ENCODE measurements at regions not wholly inside any gene's neighbourhood (a gene's known extent, or its start where the extent isn't known, plus 50 kb on each side); places are given as distances from the start of the nearest gene placed in this dataset.

DNA sequence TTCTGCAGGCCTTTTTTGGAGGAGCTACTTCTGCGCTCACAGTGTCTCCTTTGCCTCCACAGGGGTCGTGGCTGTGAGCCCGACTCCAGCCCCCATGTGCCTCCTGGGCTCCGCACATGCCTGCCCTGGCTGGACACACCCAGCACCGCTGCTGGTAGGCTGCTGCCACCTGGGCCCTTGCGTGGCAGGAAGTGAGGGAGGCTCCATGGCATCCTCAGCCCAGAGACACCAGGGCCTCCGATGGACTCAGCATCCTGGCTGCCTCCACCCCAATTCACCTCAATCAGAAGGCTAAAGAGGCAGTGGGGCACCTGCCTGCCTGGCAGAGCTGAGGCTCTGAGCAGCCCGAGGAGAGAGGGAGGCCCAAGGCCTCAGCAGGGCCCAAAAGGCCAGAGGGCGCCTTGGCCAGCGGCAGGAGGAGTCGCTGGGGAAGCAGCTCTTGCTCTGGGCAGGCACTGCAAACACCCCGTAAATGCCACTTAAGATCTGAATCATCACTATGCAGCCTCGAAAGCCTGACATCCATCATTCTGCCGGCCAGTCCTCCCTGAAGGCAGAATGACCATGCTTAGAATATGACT, 68.3 kb upstream of the OTOS start:
- in situ Hi-C loops (cut with HindIII; ENCODE audit: low sequenced_read_pairs), result no loop called here
- no peak overlapping the region for H3K4me3 ChIP-seq (ENCODE audit: low read depth, low read length)
- no peak for DNase-seq (ENCODE audit: low read depth, low spot score)
- no peak for TF ChIP-seq CTCF (IDR thresholded peaks at IDR 0.05; ENCODE audit: low read depth, low read length)

- no peak overlapping the region for H3K4me3 ChIP-seq (ENCODE audit: low read depth, low read length)
- TF ChIP-seq CTCF (IDR thresholded peaks at IDR 0.05; ENCODE audit: low read depth, low read length), result no peak
- no peak for DNase-seq (ENCODE audit: low read depth, low spot score)
- in situ Hi-C loops (cut with HindIII; ENCODE audit: low sequenced_read_pairs), result no loop called here
Observed at GRCh38 chr2:240209493-240209892, 69.0 kb upstream of the OTOS start.

GRCh38 chr2:240210198-240210965, 69.9 kb upstream of the OTOS start:
- TF ChIP-seq CTCF (IDR thresholded peaks at IDR 0.05; ENCODE audit: low read depth, low read length), result no peak
- H3K4me3 ChIP-seq (ENCODE audit: low read depth, low read length), result no peak overlapping the region
- DNase-seq (ENCODE audit: low read depth, low spot score), result no peak
- in situ Hi-C loops (cut with HindIII; ENCODE audit: low sequenced_read_pairs), result no loop called here

- TF ChIP-seq CTCF (IDR thresholded peaks at IDR 0.05; ENCODE audit: low read depth, low read length), result no peak
- in situ Hi-C loops (cut with HindIII; ENCODE audit: low sequenced_read_pairs), result no loop called here
- no peak overlapping the region for H3K4me3 ChIP-seq (ENCODE audit: low read depth, low read length)
- DNase-seq (ENCODE audit: low read depth, low spot score), result no peak
Observed at GRCh38 chr2:240211096-240211495, 70.6 kb upstream of the OTOS start.

GRCh38 chr2:240211598-240212424, 71.4 kb upstream of the OTOS start:
- H3K4me3 ChIP-seq (ENCODE audit: low read depth, low read length), result no peak overlapping the region
- no peak for TF ChIP-seq CTCF (IDR thresholded peaks at IDR 0.05; ENCODE audit: low read depth, low read length)
- in situ Hi-C loops (cut with HindIII; ENCODE audit: low sequenced_read_pairs), result no loop called here
- no peak for DNase-seq (ENCODE audit: low read depth, low spot score)

DNA sequence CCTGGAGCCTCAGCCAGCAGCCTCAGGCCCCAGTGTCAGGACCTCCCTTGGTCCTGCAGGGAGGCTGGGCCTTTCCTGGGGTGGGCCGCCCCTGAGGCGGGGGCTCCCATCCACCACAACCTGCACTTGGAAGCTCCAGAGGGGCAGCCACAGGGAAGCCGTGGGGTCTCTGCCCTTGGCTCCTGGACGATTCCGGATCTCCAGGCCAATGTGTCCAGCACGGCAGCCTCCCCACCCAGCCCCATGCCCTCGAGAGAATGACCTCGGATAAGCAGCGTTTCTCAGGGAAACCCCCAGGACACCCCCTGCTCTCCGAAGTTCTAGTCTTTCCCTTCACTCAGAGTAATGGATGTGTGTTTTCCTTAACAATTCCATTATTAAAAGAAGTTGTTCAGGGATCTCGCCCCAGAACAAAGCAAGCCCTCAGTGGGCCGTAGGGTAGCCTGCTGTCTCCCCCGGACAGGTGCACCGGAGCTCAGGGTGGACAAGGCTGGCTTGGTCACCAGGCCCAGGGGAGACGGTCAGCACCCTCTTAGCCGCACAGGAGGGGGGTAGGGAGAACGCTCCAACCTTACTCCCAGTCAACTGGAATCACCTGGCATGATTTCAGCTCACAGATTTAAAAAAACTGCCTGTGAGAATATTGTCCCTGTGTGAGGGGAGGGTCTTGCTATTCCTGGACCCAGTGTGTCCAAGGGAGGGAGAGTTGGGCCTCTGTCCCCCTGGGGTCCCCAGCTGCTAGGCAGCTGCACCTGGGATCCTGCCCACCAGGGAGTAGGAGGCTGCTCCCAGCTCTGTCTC, 72.2 kb upstream of the OTOS start:
- in situ Hi-C loops (cut with HindIII; ENCODE audit: low sequenced_read_pairs), result no loop called here
- no peak for DNase-seq (ENCODE audit: low read depth, low spot score)
- no peak overlapping the region for H3K4me3 ChIP-seq (ENCODE audit: low read depth, low read length)
- TF ChIP-seq CTCF (IDR thresholded peaks at IDR 0.05; ENCODE audit: low read depth, low read length), result no peak

All from astrocyte of the spinal cord (primary cell).